VCaP (cell line): ENCODE measurements at regions not wholly inside any gene's neighbourhood (a gene's known extent, or its start where the extent isn't known, plus 50 kb on each side); places are given as distances from the start of the nearest gene placed in this dataset.

ENCODE experiments used
- H3K27ac ChIP-seq: fragments of 450-650 bp; 2 replicates; pipeline ENCODE4 v1.5.1; 2017
- TF ChIP-seq, protein P1 (sequence below): fragments of 450-650 bp; conservative IDR thresholded peaks from 2 replicates; pipeline ENCODE4 v1.5.1; 2017; ENCODE audit warnings: mild to moderate bottlenecking, moderate library complexity

DNA sequence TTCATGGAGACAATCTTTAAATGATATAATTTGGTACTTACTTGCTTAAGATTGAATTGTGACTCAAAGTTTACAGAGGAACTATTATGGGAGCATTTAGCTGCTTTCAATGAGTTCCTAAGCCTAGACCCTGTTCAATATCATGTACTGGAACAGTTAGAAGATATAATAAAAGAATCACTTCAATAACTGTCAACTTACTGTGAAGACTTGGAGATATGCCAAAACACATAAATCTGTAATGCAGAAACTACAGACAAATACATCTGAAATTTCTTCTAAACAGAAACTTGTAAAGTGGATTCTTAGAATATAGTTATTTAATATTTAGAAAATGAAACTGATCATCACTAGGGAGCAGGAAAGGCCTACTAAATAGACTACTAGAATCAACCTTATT lies 259.3 kb downstream of the HLX start:
- no peak overlapping the region for H3K27ac ChIP-seq
- TF ChIP-seq, protein P1, sequence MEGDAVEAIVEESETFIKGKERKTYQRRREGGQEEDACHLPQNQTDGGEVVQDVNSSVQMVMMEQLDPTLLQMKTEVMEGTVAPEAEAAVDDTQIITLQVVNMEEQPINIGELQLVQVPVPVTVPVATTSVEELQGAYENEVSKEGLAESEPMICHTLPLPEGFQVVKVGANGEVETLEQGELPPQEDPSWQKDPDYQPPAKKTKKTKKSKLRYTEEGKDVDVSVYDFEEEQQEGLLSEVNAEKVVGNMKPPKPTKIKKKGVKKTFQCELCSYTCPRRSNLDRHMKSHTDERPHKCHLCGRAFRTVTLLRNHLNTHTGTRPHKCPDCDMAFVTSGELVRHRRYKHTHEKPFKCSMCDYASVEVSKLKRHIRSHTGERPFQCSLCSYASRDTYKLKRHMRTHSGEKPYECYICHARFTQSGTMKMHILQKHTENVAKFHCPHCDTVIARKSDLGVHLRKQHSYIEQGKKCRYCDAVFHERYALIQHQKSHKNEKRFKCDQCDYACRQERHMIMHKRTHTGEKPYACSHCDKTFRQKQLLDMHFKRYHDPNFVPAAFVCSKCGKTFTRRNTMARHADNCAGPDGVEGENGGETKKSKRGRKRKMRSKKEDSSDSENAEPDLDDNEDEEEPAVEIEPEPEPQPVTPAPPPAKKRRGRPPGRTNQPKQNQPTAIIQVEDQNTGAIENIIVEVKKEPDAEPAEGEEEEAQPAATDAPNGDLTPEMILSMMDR = no peak

DNA sequence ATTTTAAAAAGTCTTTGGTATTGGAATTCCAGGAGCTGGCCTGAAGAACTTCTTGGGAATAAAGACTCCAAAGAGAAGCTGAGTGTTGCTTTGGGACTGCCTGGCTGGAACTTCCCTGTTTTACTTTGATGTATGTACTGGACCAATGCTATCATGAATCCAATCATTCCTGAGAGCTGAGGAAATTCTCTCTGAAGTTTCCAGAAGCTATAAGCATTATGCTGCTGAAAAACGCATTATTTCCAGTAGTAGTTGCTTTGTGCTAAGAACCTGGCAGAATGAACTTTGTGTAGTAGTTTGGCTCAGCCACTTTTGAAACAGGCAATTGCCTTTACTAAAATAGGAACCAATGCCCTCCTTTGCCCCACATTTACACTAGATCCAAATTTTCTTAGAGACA lies 260.7 kb downstream of the HLX start:
- no peak overlapping the region for H3K27ac ChIP-seq
- TF ChIP-seq, protein P1 = no peak

DNA sequence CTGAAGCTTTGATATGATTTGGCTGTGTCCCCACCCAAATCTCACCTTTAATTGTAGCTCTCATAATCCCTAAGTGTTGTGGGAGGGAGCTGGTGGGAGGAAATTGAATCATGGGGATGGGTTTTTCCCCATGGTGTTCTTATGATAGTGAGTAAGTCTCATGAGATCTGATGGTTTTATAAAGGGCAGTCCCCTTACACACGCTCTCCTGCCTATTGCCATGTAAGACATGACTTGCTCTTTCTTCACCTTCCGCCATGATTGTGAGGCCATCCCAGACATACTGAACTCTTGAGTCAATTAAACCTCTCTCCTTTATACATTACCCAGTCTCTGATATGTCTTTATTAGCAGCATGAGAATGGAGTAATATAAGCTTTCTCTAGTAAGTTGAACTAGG lies 261.9 kb downstream of the HLX start:
- TF ChIP-seq, protein P1 = no peak
- H3K27ac ChIP-seq = no peak overlapping the region

DNA sequence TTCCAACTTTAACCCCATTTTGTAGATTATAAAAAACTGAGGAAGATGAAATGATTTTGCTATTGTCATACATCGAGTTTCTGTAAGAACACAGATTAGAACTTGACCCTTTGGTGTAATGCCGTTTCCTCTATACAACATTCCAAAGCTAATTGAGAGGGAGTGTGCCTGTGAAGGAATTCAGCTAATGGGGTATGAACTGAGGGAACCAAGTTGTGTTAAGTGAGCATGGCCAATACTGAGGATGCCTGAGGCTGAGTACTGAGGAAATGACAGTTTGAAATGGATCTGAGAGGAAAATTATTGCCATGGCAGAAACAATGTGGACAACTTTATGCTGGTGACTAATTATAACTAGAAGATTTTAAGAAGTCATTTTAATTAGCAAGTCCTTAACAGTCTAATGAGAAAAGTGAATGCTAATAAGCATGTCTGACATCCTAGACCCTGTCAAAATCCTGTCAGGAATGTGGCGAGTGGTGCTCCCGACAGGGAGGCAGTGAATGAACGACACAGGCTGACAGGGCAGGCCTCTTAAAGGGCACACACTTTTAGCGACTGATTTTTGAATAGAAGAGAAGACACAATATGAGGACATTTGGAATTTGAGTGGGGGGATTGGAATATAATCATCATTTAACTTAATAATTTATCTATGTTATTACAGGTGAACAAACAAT lies 262.5 kb downstream of the HLX start:
- TF ChIP-seq, protein P1 = no peak
- peak overlapping the region; percentile 66; the same call in 1 of the 2 replicates for H3K27ac ChIP-seq

DNA sequence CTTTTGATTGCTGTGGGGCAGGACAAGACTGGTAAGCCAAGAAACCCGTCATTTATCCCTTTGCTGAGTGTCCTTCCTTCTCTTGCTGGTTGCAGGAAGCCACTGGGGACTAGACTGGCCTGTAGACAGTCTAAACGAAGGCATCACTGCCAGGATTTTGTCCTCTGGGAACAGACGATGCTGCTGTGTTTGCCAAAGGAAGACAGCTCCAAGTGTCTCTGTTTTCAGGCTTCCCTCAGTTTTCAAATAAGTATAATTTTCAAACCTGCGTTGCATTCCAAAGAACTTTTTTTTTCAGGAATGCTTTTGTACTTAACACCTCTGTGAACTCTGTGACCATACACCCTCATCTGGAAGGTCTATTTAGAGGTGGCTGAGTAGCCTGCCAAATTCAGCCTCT lies 269.4 kb downstream of the HLX start:
- H3K27ac ChIP-seq = no peak overlapping the region
- TF ChIP-seq, protein P1 = no peak

DNA sequence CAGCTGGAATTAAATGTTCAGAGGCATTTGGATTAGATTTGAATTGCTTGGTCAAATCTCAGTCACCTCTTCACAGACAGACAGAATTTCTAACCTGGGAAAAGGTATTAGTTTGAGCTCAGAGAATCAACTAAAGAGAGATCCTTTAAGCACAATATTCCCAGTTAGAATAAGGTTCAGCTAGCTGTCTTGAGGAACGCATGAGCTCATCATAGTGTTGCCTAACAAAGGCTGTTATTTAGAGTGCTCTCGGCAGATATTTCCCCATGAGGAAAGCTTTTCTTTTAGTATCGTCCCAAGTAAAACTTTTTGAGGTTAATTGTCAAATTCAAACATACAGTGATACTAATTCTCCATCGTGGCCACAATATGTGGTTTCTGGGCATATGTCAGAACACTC lies 269.9 kb downstream of the HLX start:
- no peak overlapping the region for H3K27ac ChIP-seq
- TF ChIP-seq, protein P1 = no peak

DNA sequence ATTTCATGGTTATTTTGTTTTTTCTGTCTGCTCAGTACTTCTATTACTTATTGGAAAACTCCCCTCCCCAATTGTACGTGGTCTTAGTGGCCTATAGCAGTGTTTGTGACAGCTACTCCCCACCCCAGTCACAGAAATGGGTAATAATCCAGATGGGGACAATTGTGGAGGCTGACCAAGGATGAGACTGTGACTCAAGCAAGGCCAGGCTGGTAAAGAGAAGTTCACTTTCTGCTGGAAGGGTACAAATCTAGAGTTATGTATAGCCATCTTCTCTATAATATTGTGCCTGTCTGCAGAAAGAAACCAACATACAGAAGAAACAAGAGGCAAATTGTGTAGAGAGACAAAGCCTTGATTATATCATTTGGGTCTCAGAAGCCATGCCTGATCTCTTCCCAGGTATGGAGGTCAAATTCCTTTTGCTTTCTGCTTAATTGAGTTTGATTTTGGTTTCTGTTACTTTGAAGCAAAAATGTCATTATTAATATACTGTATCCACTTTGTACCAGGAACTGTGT lies 270.4 kb downstream of the HLX start:
- TF ChIP-seq, protein P1 = no peak
- H3K27ac ChIP-seq = no peak overlapping the region
